ENCODE measurements at regions not wholly inside any gene's neighbourhood (a gene's known extent, or its start where the extent isn't known, plus 50 kb on each side); places are given as distances from the start of the nearest gene placed in this dataset.

- TF ChIP-seq CTCF (conservative IDR thresholded peaks at IDR 0.05) (no peak), EZH2 (IDR thresholded peaks at IDR 0.05; ENCODE audit: low read depth) (no peak)
These were observed 753.2 kb upstream of the B3GALT2 start for GRCh38 chr1:193939585-193939984.

All from PC-9 (cell line).